Activated CD4-positive, alpha-beta T cell treated with anti-CD3 and anti-CD28 coated beads for 36 hours (primary cell): ENCODE measurements at regions not wholly inside any gene's neighbourhood (a gene's known extent, or its start where the extent isn't known, plus 50 kb on each side); places are given as distances from the start of the nearest gene placed in this dataset.
"Not testable (repeated sequence)": the region's sequence is repeated elsewhere in the genome, so short reads cannot be mapped to it uniquely, and the experiment has no call there.

Experiments used
- ATAC-seq: fragments of 200-7000 bp; cut with Tn5 transposase; one replicate; pipeline ENCODE4 v1.10.0; 2021; ENCODE audit warnings: mild to moderate bottlenecking, moderate library complexity
- CTCF ChIA-PET: fragments of 350-600 bp; sonication (Branson Sonifier 250); formaldehyde crosslinking; loops from one replicate; lab custom pipeline; 2021; ENCODE audit warnings: antibody characterized with exemption; lab: Charles Lee
- POLR2A ChIA-PET: fragments of 350-600 bp; sonication (Branson Sonifier 250); formaldehyde crosslinking; loops from one replicate; lab custom pipeline; 2021; ENCODE audit warnings: antibody characterized with exemption, inconsistent platforms; lab: Charles Lee
- DNase-seq: peaks from one replicate; pipeline ENCODE4 v3.0.0-alpha.2; 2020
- H3K27ac Mint-ChIP-seq: one replicate; pipeline ENCODE4 v1.8.0; 2021; ENCODE audit warnings: mixed read lengths
- H3K27me3 Mint-ChIP-seq: one replicate; pipeline ENCODE4 v1.8.0; 2021; ENCODE audit warnings: mixed read lengths
- H3K36me3 Mint-ChIP-seq: one replicate; pipeline ENCODE4 v1.8.0; 2021; ENCODE audit warnings: low read depth, mixed read lengths
- H3K4me1 Mint-ChIP-seq: one replicate; pipeline ENCODE4 v1.8.0; 2021; ENCODE audit warnings: mixed read lengths
- H3K4me3 Mint-ChIP-seq: one replicate; pipeline ENCODE4 v1.8.0; 2021; ENCODE audit warnings: mild to moderate bottlenecking, moderate library complexity, mixed read lengths
- H3K9me3 Mint-ChIP-seq: one replicate; pipeline ENCODE4 v1.8.0; 2021; ENCODE audit warnings: low read depth, mixed read lengths
- intact Hi-C, 2 experiments: fragments of 100-400 bp; cut with DNase I in 1 of 2; cut with micrococcal nuclease in 1 of 2; formaldehyde crosslinking; loops; one replicate each; pipeline versions ENCODE4 v1.14.2 to v1.15.1; 2022 to 2024; cut with DNase I, micrococcal nuclease

- H3K9me3 Mint-ChIP-seq, ATAC-seq, CTCF ChIA-PET, H3K4me3 Mint-ChIP-seq, H3K27me3 Mint-ChIP-seq, H3K27ac Mint-ChIP-seq, DNase-seq, H3K4me1 Mint-ChIP-seq, intact Hi-C loops, POLR2A ChIA-PET, H3K36me3 Mint-ChIP-seq: not testable (repeated sequence)
These were observed 102.1 kb upstream of the MTLN start for GRCh38 chr2:110314472-110314871.

DNA sequence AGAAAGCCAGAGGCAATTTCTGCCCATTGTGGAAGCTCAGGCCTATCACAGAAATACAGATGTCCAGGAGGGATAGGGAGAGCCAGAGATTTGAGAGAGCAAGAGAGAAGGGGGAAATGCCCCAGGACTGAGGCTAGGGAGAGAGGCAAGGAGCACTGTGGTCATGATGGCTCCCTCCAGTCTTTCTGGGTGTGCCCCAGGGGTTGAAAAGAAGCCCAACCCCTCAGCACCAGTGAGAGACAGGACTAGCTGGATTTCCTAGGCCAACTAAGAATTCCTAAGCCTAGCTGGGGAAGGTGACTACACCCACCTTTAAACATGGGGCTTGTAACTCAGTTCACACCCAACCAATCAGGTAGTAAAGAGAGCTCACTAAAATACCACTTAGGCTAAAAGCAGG, 100.7 kb upstream of the MTLN start:
- H3K4me1 Mint-ChIP-seq, POLR2A ChIA-PET, ATAC-seq, DNase-seq, H3K27me3 Mint-ChIP-seq, intact Hi-C loops, H3K27ac Mint-ChIP-seq, H3K4me3 Mint-ChIP-seq, H3K9me3 Mint-ChIP-seq, H3K36me3 Mint-ChIP-seq, CTCF ChIA-PET: not testable (repeated sequence)

DNA sequence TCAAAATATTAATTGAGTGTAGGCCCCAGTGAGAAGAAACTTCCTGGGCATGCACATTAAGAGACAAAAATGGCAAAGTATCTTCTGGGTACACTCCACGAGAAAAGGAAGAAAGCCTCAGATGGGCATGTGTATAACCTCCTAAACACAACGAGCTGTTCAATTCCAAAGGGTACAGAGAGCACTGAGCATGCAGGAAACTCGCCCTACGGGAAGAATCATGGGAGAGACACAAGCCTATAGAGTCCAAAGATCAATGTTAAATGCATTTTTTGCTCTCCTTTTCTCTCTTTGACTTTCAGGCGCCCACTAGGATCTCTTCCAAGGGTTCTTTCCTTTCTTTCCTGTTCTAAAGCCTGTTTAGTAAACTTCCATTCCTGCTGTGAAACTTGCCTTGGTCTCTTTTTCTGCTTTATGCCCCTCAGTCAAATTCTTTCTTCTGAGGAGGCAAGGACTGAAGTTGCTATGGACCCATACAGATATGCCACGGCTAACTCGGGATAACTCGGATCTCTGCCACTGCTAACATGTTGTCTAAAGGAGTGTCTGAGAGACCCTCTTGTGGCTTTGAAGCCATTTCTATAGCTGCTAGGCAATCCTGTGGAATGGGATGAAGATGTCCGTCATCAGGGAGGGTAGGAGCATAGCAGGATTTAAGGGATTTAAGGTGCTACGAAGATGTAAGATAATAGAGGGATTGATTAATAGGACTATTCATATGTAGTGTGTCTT, 99.5 kb upstream of the MTLN start:
- H3K9me3 Mint-ChIP-seq, H3K4me3 Mint-ChIP-seq, intact Hi-C loops, DNase-seq, H3K4me1 Mint-ChIP-seq, H3K36me3 Mint-ChIP-seq, H3K27ac Mint-ChIP-seq, POLR2A ChIA-PET, CTCF ChIA-PET, H3K27me3 Mint-ChIP-seq, ATAC-seq: not testable (repeated sequence)

- ATAC-seq, intact Hi-C loops: not testable (repeated sequence)
These were observed 98.7 kb upstream of the MTLN start for GRCh38 chr2:110310988-110311475.

GRCh38 chr2:110308728-110309127, 96.4 kb upstream of the MTLN start:
- H3K4me3 Mint-ChIP-seq, DNase-seq, H3K4me1 Mint-ChIP-seq, H3K27me3 Mint-ChIP-seq, CTCF ChIA-PET, ATAC-seq, intact Hi-C loops, POLR2A ChIA-PET, H3K9me3 Mint-ChIP-seq, H3K27ac Mint-ChIP-seq, H3K36me3 Mint-ChIP-seq: not testable (repeated sequence)

More at GRCh38 chr2:110310988-110311475, 98.7 kb upstream of the MTLN start:
- CTCF ChIA-PET, H3K9me3 Mint-ChIP-seq, H3K27ac Mint-ChIP-seq, H3K4me1 Mint-ChIP-seq, DNase-seq, POLR2A ChIA-PET, H3K36me3 Mint-ChIP-seq, H3K4me3 Mint-ChIP-seq, H3K27me3 Mint-ChIP-seq: not testable (repeated sequence)

DNA sequence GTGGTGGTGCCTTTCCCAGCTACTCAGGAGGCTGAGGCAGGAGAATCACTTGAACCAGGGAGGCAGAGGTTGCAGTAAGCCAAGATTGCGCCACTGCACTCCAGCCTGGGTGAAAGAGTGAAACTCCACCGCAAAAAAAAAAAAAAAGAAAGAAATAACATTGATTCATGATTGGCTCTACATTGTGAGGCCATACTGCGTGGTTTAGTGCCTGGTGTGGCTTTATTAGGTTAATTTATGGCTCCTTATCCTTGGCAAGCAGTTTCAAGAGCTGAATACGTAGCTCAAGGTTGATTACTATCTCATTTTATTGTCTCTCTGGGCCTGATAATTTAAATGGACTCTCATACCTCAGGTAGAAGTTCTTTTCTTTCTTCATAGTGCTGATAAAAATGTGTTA, 80.5 kb upstream of the MTLN start:
- H3K27ac Mint-ChIP-seq, H3K9me3 Mint-ChIP-seq, ATAC-seq, H3K27me3 Mint-ChIP-seq, H3K4me3 Mint-ChIP-seq, intact Hi-C loops, H3K36me3 Mint-ChIP-seq, H3K4me1 Mint-ChIP-seq, DNase-seq, POLR2A ChIA-PET, CTCF ChIA-PET: not testable (repeated sequence)

GRCh38 chr2:110291909-110292579, 79.7 kb upstream of the MTLN start:
- CTCF ChIA-PET, ATAC-seq, H3K4me1 Mint-ChIP-seq, intact Hi-C loops, H3K36me3 Mint-ChIP-seq, POLR2A ChIA-PET, H3K4me3 Mint-ChIP-seq, H3K27ac Mint-ChIP-seq, DNase-seq, H3K9me3 Mint-ChIP-seq, H3K27me3 Mint-ChIP-seq: not testable (repeated sequence)

DNA sequence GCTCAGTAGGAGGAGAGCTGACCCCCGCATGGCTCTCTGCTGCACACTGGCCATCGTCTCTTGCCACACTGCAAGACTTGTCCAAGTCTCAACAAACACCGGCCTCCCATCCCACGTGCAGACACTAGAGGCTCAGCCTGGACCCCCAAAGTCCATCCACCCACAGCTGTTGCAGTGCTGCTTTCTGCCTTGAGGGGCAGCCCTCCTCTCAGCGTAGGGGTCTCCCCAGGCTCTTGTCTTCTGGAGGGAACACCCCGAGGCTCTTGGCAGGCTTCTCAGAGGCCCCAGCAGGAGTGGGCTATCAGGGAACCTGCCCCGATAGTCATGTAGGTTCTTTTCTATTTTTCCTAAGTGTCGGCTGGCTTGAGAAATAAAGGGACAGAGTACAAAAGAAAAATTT, 75.5 kb upstream of the MTLN start:
- intact Hi-C loops, POLR2A ChIA-PET, H3K36me3 Mint-ChIP-seq, H3K27me3 Mint-ChIP-seq, CTCF ChIA-PET, ATAC-seq, H3K4me3 Mint-ChIP-seq, H3K9me3 Mint-ChIP-seq, DNase-seq, H3K4me1 Mint-ChIP-seq, H3K27ac Mint-ChIP-seq: not testable (repeated sequence)

DNA sequence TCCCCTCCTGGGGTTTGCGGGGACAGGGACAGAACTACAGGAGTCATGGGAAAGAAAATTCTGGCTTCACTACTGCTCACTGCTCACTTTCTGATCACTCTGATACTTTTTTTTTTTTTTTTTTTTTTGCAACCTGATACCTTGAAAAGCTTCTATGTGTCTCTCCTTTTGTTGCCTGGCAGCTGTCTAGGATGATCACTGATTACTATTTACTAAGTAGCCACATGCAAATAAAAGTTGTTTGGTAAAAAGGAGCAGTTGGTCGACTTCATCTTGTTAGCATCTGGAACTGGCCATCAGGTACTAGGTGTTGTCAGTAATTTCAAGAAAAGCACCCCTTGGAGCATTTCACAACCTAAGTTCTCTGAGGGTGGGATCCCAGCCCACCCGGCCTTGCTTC, 74.9 kb upstream of the MTLN start:
- H3K9me3 Mint-ChIP-seq, H3K4me3 Mint-ChIP-seq, H3K36me3 Mint-ChIP-seq, CTCF ChIA-PET, H3K27ac Mint-ChIP-seq, H3K4me1 Mint-ChIP-seq, intact Hi-C loops, DNase-seq, H3K27me3 Mint-ChIP-seq, POLR2A ChIA-PET, ATAC-seq: not testable (repeated sequence)

DNA sequence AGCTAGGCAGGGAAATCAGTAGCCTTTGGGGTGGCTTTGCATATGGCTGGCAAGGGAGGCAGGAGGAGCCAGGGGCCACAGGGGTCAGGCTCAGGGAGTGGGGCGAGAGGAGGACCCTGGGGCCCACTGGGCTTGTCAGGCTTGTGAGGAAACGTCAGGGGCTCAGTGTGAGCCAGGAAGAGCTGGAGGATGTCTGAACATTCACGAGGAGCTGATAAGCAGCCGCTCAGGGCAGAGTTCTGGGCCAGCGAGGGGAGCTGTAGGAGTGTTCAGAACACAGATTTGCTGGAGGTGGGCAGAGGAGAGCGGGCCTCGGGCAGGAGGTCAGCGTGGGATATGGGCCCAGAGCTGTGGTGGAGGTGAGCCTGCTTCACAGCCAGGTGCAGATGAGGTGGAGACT, 72.7 kb upstream of the MTLN start:
- H3K36me3 Mint-ChIP-seq, H3K27ac Mint-ChIP-seq, H3K27me3 Mint-ChIP-seq, H3K4me3 Mint-ChIP-seq, DNase-seq, CTCF ChIA-PET, H3K4me1 Mint-ChIP-seq, H3K9me3 Mint-ChIP-seq, ATAC-seq, intact Hi-C loops, POLR2A ChIA-PET: not testable (repeated sequence)

DNA sequence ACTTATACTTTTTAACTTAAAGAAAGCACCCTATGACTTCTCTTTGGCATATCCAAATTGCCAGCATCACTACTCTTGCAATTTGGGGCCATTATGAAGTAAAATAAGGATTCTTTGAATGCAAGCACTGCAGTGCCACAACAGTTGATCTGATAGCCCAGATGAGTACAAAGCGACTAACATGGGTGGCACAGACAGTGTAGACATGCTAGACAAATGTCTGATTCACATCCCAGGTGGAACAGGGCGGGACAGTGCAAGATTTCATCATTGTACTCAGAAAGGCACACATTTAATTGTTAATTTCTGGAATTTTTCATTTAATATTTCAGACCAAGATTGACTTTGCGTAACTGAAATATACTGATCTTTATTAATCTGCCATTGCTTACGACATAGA, 68.5 kb upstream of the MTLN start:
- intact Hi-C loops, ATAC-seq, H3K9me3 Mint-ChIP-seq, POLR2A ChIA-PET, DNase-seq, CTCF ChIA-PET, H3K27ac Mint-ChIP-seq, H3K27me3 Mint-ChIP-seq, H3K4me3 Mint-ChIP-seq, H3K4me1 Mint-ChIP-seq, H3K36me3 Mint-ChIP-seq: not testable (repeated sequence)

GRCh38 chr2:110277054-110277453, 64.7 kb upstream of the MTLN start:
- H3K9me3 Mint-ChIP-seq, H3K27ac Mint-ChIP-seq, H3K36me3 Mint-ChIP-seq, H3K27me3 Mint-ChIP-seq, H3K4me1 Mint-ChIP-seq, H3K4me3 Mint-ChIP-seq, DNase-seq, intact Hi-C loops, POLR2A ChIA-PET, CTCF ChIA-PET, ATAC-seq: not testable (repeated sequence)
